ENCODE measurements at regions not wholly inside any gene's neighbourhood (a gene's known extent, or its start where the extent isn't known, plus 50 kb on each side); places are given as distances from the start of the nearest gene placed in this dataset.

DNA sequence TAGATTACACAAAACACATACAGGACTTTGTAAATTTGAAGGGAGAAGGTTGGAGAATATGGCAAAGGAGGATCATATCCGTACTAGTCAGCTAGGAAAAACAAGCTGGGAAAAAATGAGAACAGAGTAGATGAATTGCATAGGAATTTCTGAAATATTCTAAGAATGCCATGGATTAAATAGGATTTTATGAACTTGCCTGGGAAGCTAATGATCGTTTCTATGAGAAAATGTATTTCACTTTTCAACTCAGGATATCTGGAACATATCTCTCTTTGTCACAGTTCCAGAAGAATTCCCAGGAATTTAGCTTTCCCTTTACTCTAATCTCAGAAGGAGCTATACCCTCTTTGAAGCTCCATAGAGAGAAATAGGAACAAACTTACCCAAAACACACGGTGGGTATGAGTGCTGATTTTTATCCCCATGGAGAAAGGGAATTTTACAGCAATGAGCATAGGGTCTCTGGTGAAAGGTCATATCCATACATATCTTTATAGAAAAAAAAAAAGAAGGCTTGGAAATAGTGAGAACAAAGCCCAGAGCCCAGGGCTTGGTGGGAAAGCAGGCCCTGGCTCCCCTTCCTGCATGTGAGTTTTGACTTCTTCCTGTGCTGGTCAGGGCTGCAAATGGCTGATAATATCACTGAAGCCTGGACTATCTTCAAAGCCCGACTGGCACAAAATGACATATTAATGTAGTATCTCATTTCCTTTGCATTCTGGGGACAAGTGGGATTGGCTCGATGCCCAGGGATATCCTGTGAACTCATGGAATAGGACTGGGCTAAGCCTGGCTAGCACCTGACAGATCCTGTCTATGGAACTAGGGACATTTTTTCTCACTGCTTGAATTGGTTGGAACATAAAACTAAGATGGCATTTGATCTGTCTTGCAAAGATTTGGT lies 136.3 kb downstream of the AEBP2 start:
- TF ChIP-seq EGR1 (conservative IDR thresholded peaks at IDR 0.05) (no peak), ZNF140 (CRISPR knock-in tag; IDR thresholded peaks at IDR 0.05) (no peak), RAD21 (CRISPR knock-in tag; conservative IDR thresholded peaks at IDR 0.05 in 1 of 2, IDR thresholded peaks at IDR 0.05 in 1 of 2) (no peak), ARID2 (IDR thresholded peaks at IDR 0.05) (no peak), MXI1 (IDR thresholded peaks at IDR 0.05; ENCODE audit: low read depth, low read length) (no peak), TAF7 (tag; IDR thresholded peaks at IDR 0.05) (no peak), POLR2A (conservative IDR thresholded peaks at IDR 0.05) (no peak)
- TF ChIP-seq, protein P1, sequence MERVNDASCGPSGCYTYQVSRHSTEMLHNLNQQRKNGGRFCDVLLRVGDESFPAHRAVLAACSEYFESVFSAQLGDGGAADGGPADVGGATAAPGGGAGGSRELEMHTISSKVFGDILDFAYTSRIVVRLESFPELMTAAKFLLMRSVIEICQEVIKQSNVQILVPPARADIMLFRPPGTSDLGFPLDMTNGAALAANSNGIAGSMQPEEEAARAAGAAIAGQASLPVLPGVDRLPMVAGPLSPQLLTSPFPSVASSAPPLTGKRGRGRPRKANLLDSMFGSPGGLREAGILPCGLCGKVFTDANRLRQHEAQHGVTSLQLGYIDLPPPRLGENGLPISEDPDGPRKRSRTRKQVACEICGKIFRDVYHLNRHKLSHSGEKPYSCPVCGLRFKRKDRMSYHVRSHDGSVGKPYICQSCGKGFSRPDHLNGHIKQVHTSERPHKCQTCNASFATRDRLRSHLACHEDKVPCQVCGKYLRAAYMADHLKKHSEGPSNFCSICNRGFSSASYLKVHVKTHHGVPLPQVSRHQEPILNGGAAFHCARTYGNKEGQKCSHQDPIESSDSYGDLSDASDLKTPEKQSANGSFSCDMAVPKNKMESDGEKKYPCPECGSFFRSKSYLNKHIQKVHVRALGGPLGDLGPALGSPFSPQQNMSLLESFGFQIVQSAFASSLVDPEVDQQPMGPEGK (CRISPR knock-in tag; IDR thresholded peaks at IDR 0.05; ENCODE audit: borderline replicate concordance) = no peak
- TF ChIP-seq, protein P2, sequence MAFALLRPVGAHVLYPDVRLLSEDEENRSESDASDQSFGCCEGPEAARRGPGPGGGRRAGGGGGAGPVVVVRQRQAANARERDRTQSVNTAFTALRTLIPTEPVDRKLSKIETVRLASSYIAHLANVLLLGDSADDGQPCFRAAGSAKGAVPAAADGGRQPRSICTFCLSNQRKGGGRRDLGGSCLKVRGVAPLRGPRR (CRISPR knock-in tag; IDR thresholded peaks at IDR 0.05) = no peak
- TF ChIP-seq, protein P3, sequence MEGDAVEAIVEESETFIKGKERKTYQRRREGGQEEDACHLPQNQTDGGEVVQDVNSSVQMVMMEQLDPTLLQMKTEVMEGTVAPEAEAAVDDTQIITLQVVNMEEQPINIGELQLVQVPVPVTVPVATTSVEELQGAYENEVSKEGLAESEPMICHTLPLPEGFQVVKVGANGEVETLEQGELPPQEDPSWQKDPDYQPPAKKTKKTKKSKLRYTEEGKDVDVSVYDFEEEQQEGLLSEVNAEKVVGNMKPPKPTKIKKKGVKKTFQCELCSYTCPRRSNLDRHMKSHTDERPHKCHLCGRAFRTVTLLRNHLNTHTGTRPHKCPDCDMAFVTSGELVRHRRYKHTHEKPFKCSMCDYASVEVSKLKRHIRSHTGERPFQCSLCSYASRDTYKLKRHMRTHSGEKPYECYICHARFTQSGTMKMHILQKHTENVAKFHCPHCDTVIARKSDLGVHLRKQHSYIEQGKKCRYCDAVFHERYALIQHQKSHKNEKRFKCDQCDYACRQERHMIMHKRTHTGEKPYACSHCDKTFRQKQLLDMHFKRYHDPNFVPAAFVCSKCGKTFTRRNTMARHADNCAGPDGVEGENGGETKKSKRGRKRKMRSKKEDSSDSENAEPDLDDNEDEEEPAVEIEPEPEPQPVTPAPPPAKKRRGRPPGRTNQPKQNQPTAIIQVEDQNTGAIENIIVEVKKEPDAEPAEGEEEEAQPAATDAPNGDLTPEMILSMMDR (IDR thresholded peaks at IDR 0.05 in 2 of 3, conservative IDR thresholded peaks at IDR 0.05 in 1 of 3; ENCODE audit: insufficient read depth in 2 of 3, low read depth in 1 of 3, low read length in 3 of 3) = no peak

Data from K562 (cell line).